ENCODE measurements at regions not wholly inside any gene's neighbourhood (a gene's known extent, or its start where the extent isn't known, plus 50 kb on each side); places are given as distances from the start of the nearest gene placed in this dataset.

DNA sequence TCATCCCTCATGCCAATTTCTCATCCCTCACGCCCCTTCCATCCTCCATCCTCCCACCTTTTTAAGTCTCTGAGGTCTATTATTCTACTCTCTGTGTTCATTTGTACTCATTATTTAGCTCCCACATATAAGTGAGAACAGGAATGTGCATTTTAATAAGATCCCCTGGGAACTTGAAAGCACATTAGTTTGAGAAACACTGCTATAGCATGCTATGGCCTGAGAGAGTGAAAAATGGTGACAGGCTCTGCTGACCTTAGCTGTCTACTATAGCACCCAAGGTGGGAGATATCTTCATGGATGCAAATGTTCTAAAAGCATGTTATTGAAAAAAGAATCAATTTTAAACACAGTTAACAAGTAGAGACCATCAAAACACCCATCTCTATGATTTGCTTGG is 712.0 kb downstream of the TFAP2A start (continued):
- no peak for TF ChIP-seq CTCF (IDR thresholded peaks at IDR 0.05; ENCODE audit: low read depth, low read length, missing input control)

GRCh38 chr6:9699888-9700287 is 715.0 kb downstream of the TFAP2A start:
- no peak for TF ChIP-seq JUND (IDR thresholded peaks at IDR 0.05)
- no peak for TF ChIP-seq YY1 (IDR thresholded peaks at IDR 0.05)
- TF ChIP-seq FOXA1 (IDR thresholded peaks at IDR 0.05): no peak
- no peak for TF ChIP-seq NR2F2 (IDR thresholded peaks at IDR 0.05)
- no peak for TF ChIP-seq GABPA (IDR thresholded peaks at IDR 0.05 in 1 of 2, conservative IDR thresholded peaks at IDR 0.05 in 1 of 2)
- no peak for TF ChIP-seq ZBTB33 (IDR thresholded peaks at IDR 0.05)
- TF ChIP-seq RAD21 (IDR thresholded peaks at IDR 0.05): no peak
- TF ChIP-seq CTCF (IDR thresholded peaks at IDR 0.05; ENCODE audit: low read depth, low read length, missing input control): no peak
- TF ChIP-seq, protein P1, sequence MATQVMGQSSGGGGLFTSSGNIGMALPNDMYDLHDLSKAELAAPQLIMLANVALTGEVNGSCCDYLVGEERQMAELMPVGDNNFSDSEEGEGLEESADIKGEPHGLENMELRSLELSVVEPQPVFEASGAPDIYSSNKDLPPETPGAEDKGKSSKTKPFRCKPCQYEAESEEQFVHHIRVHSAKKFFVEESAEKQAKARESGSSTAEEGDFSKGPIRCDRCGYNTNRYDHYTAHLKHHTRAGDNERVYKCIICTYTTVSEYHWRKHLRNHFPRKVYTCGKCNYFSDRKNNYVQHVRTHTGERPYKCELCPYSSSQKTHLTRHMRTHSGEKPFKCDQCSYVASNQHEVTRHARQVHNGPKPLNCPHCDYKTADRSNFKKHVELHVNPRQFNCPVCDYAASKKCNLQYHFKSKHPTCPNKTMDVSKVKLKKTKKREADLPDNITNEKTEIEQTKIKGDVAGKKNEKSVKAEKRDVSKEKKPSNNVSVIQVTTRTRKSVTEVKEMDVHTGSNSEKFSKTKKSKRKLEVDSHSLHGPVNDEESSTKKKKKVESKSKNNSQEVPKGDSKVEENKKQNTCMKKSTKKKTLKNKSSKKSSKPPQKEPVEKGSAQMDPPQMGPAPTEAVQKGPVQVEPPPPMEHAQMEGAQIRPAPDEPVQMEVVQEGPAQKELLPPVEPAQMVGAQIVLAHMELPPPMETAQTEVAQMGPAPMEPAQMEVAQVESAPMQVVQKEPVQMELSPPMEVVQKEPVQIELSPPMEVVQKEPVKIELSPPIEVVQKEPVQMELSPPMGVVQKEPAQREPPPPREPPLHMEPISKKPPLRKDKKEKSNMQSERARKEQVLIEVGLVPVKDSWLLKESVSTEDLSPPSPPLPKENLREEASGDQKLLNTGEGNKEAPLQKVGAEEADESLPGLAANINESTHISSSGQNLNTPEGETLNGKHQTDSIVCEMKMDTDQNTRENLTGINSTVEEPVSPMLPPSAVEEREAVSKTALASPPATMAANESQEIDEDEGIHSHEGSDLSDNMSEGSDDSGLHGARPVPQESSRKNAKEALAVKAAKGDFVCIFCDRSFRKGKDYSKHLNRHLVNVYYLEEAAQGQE (IDR thresholded peaks at IDR 0.05): no peak
- no peak for TF ChIP-seq MAX (IDR thresholded peaks at IDR 0.05)
- TF ChIP-seq RXRA (IDR thresholded peaks at IDR 0.05): no peak
- no peak for TF ChIP-seq HNF4G (IDR thresholded peaks at IDR 0.05)
- TF ChIP-seq, protein P2, sequence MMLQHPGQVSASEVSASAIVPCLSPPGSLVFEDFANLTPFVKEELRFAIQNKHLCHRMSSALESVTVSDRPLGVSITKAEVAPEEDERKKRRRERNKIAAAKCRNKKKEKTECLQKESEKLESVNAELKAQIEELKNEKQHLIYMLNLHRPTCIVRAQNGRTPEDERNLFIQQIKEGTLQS (IDR thresholded peaks at IDR 0.05): no peak
- TF ChIP-seq SP1 (IDR thresholded peaks at IDR 0.05): no peak
- no peak for TF ChIP-seq EGR1 (IDR thresholded peaks at IDR 0.05; ENCODE audit: low read depth in 2 of 2)
- H3K27me3 ChIP-seq (ENCODE audit: control insufficient read depth in 4 of 4, insufficient read depth in 4 of 4, low read length in 3 of 4): no peaks in the 10 kb centered on the region
- WGBS: 84% methylated on average over 5 of the region's 5 CpGs
- H3K4me3 ChIP-seq (ENCODE audit: low read depth in 1 of 3, low read length in 3 of 3): no peak overlapping the region
- H3K36me3 ChIP-seq (ENCODE audit: control insufficient read depth in 4 of 4, insufficient read depth in 3 of 4, low read depth in 1 of 4, low read length in 3 of 4): no peaks in the 10 kb centered on the region
- DNase-seq (ENCODE audit: low spot score): no peak
- H3K9me3 ChIP-seq (ENCODE audit: control insufficient read depth in 4 of 4, low read length in 3 of 4): no peaks in the 10 kb centered on the region
- H3K4me1 ChIP-seq (ENCODE audit: control insufficient read depth in 4 of 4, insufficient read depth in 4 of 4, low read length in 3 of 4): peaks cover 0 to 17% (median 3%) of the 10 kb centered on the region in 4 donors
- H3K9ac ChIP-seq (ENCODE audit: low read depth in 1 of 2, low read length in 2 of 2): no peak overlapping the region
- H3K27ac ChIP-seq (ENCODE audit: low read depth in 1 of 2, low read length in 2 of 2): no peak overlapping the region

All from liver (tissue), 8 donors.